ENCODE measurements at regions not wholly inside any gene's neighbourhood (a gene's known extent, or its start where the extent isn't known, plus 50 kb on each side); places are given as distances from the start of the nearest gene placed in this dataset.
"Not testable (repeated sequence)": the region's sequence is repeated elsewhere in the genome, so short reads cannot be mapped to it uniquely, and the experiment has no call there.

GRCh38 chr21:5105939-5106708 lies 5415.3 kb upstream of the TPTE start:
- peak; percentile 42 for DNase-seq

- DNase-seq = not testable (repeated sequence)
Observed at GRCh38 chr21:5106767-5107464, 5414.5 kb upstream of the TPTE start.

GRCh38 chr21:5107637-5108036 lies 5413.7 kb upstream of the TPTE start:
- DNase-seq = not testable (repeated sequence)

- not testable (repeated sequence) for DNase-seq
Observed at GRCh38 chr21:5108048-5108775, 5413.2 kb upstream of the TPTE start.

GRCh38 chr21:5111197-5111596 lies 5410.2 kb upstream of the TPTE start:
- DNase-seq = not testable (repeated sequence)

GRCh38 chr21:5113092-5113491 lies 5408.3 kb upstream of the TPTE start:
- not testable (repeated sequence) for DNase-seq

GRCh38 chr21:5114468-5114867 lies 5406.9 kb upstream of the TPTE start:
- not testable (repeated sequence) for DNase-seq

GRCh38 chr21:5114893-5115645 lies 5406.3 kb upstream of the TPTE start:
- DNase-seq = not testable (repeated sequence)

- peak; percentile 9 for DNase-seq
Observed at GRCh38 chr21:5115646-5116343, 5405.6 kb upstream of the TPTE start.

- DNase-seq = not testable (repeated sequence)
Observed at GRCh38 chr21:5116344-5117123, 5404.8 kb upstream of the TPTE start.

GRCh38 chr21:5117135-5117534 lies 5404.2 kb upstream of the TPTE start:
- not testable (repeated sequence) for DNase-seq

GRCh38 chr21:5117666-5118295 lies 5403.6 kb upstream of the TPTE start:
- peak; percentile 32 for DNase-seq

GRCh38 chr21:5118296-5118679 lies 5403.1 kb upstream of the TPTE start:
- not testable (repeated sequence) for DNase-seq

GRCh38 chr21:5119179-5119578 lies 5402.2 kb upstream of the TPTE start:
- not testable (repeated sequence) for DNase-seq

GRCh38 chr21:5121399-5121798 lies 5400.0 kb upstream of the TPTE start:
- DNase-seq = not testable (repeated sequence)

GRCh38 chr21:5121849-5122248 lies 5399.5 kb upstream of the TPTE start:
- DNase-seq = not testable (repeated sequence)

GRCh38 chr21:5123655-5124054 lies 5397.7 kb upstream of the TPTE start:
- not testable (repeated sequence) for DNase-seq

GRCh38 chr21:5128261-5128660 lies 5393.1 kb upstream of the TPTE start:
- peak; percentile 97 for DNase-seq

- not testable (repeated sequence) for DNase-seq
Observed at GRCh38 chr21:5133824-5134223, 5387.6 kb upstream of the TPTE start.

GRCh38 chr21:5136406-5136805 lies 5385.0 kb upstream of the TPTE start:
- not testable (repeated sequence) for DNase-seq

- DNase-seq = not testable (repeated sequence)
Observed at GRCh38 chr21:5137006-5137405, 5384.4 kb upstream of the TPTE start.

Measured in CD4-positive, alpha-beta T cell treated with Interleukin-6 for 4 hours (primary cell).